SK-N-SH treated with all-trans-retinoic acid at 6 μM for 48 hours (cell line): ENCODE measurements at regions not wholly inside any gene's neighbourhood (a gene's known extent, or its start where the extent isn't known, plus 50 kb on each side); places are given as distances from the start of the nearest gene placed in this dataset.

Experiments
- ATAC-seq: fragments of 200-7000 bp; cut with Tn5 transposase; 3 replicates; pipeline ENCODE4 v1.9.1; 2020; ENCODE audit warnings: mild to moderate bottlenecking, moderate library complexity
- ARNTL ChIP-seq: fragments of 450-650 bp; formaldehyde crosslinking; IDR thresholded peaks from 2 replicates; pipeline ENCODE4 v1.5.0; 2020; ENCODE audit warnings: low read depth, mild to moderate bottlenecking, moderate library complexity, borderline replicate concordance
- BACH2 ChIP-seq: fragments of 250-450 bp; sonication (Bioruptor Pico); IDR thresholded peaks from 2 replicates; pipeline ENCODE4 v1.9.0; 2021; ENCODE audit warnings: mild to moderate bottlenecking, borderline replicate concordance
- CREB5 ChIP-seq: fragments of 250-450 bp; sonication (Bioruptor Pico); IDR thresholded peaks from 2 replicates; pipeline ENCODE4 v1.5.1; 2020; ENCODE audit warnings: low read depth, mild to moderate bottlenecking, moderate library complexity
- CSDC2 ChIP-seq: fragments of 250-450 bp; sonication (Bioruptor Pico); IDR thresholded peaks from 2 replicates; pipeline ENCODE4 v1.5.0; 2020; ENCODE audit warnings: mild to moderate bottlenecking, moderate library complexity
- ESRRG ChIP-seq: fragments of 250-450 bp; sonication (Bioruptor Pico); IDR thresholded peaks from 2 replicates; pipeline ENCODE4 v1.6.1; 2021; ENCODE audit warnings: mild to moderate bottlenecking
- GLIS3 ChIP-seq: fragments of 250-450 bp; sonication (Bioruptor Pico); IDR thresholded peaks from 2 replicates; pipeline ENCODE4 v1.5.0; 2020; ENCODE audit warnings: mild to moderate bottlenecking, moderate library complexity
- ISL1 ChIP-seq: fragments of 250-450 bp; sonication (Bioruptor Pico); IDR thresholded peaks from 2 replicates; pipeline ENCODE4 v2.1.2; 2022; ENCODE audit warnings: mild to moderate bottlenecking, moderate library complexity
- OSR1 ChIP-seq: fragments of 250-450 bp; sonication (Bioruptor Pico); IDR thresholded peaks from 2 replicates; pipeline ENCODE4 v1.8.0; 2022; ENCODE audit warnings: moderate library complexity, mild to moderate bottlenecking, inconsistent platforms
- POU6F1 ChIP-seq: fragments of 250-450 bp; sonication (Bioruptor Pico); IDR thresholded peaks from 2 replicates; pipeline ENCODE4 v1.8.0; 2021; ENCODE audit warnings: low read depth, mild to moderate bottlenecking, moderate library complexity, borderline replicate concordance
- PPARA ChIP-seq: fragments of 250-450 bp; sonication (Bioruptor Pico); IDR thresholded peaks from 2 replicates; pipeline ENCODE4 v1.5.0; 2020; ENCODE audit warnings: mild to moderate bottlenecking, borderline replicate concordance
- RARB ChIP-seq: fragments of 250-450 bp; sonication (Bioruptor Pico); IDR thresholded peaks from 2 replicates; pipeline ENCODE4 v1.8.0; 2021; ENCODE audit warnings: mild to moderate bottlenecking, moderate library complexity
- SNAI2 ChIP-seq: fragments of 250-450 bp; sonication (Bioruptor Pico); IDR thresholded peaks from 2 replicates; pipeline ENCODE4 v1.5.0; 2020; ENCODE audit warnings: mild to moderate bottlenecking, moderate library complexity
- TCF4 ChIP-seq: fragments of 250-450 bp; sonication (Bioruptor Pico); IDR thresholded peaks from 2 replicates; pipeline ENCODE4 v1.8.0; 2021; ENCODE audit warnings: mild to moderate bottlenecking, moderate library complexity, borderline replicate concordance
- TOX ChIP-seq: fragments of 250-450 bp; sonication (Bioruptor Pico); IDR thresholded peaks from 2 replicates; pipeline ENCODE4 v1.8.0; 2021; ENCODE audit warnings: mild to moderate bottlenecking, moderate library complexity, borderline replicate concordance
- ZC3H10 ChIP-seq: fragments of 250-450 bp; sonication (Bioruptor Pico); IDR thresholded peaks from 2 replicates; pipeline ENCODE4 v1.5.1; 2021; ENCODE audit warnings: mild to moderate bottlenecking, moderate library complexity
- ZFP3 ChIP-seq: fragments of 250-450 bp; sonication (Bioruptor Pico); IDR thresholded peaks from 2 replicates; pipeline ENCODE4 v1.5.0; 2020; ENCODE audit warnings: mild to moderate bottlenecking, moderate library complexity
- ZFP30 ChIP-seq: fragments of 450-650 bp; formaldehyde crosslinking; IDR thresholded peaks from 2 replicates; pipeline ENCODE4 v1.5.0; 2022; ENCODE audit warnings: mild to moderate bottlenecking, moderate library complexity
- ZNF565 ChIP-seq: fragments of 450-650 bp; formaldehyde crosslinking; conservative IDR thresholded peaks from 2 replicates; pipeline ENCODE4 v1.5.0; 2020; ENCODE audit warnings: low read depth, mild to moderate bottlenecking, moderate library complexity
- ZNF8 ChIP-seq: fragments of 450-650 bp; formaldehyde crosslinking; IDR thresholded peaks from 2 replicates; pipeline ENCODE4 v1.5.0; 2020; ENCODE audit warnings: mild to moderate bottlenecking, moderate library complexity
- TF ChIP-seq, protein P1 (sequence below): fragments of 250-450 bp; sonication (Bioruptor Pico); IDR thresholded peaks from 2 replicates; pipeline ENCODE4 v1.5.1; 2021; ENCODE audit warnings: mild to moderate bottlenecking, moderate library complexity
- TF ChIP-seq, protein P2 (sequence below): fragments of 250-450 bp; sonication (Bioruptor Pico); IDR thresholded peaks from 2 replicates; pipeline ENCODE4 v1.8.0; 2020; ENCODE audit warnings: mild to moderate bottlenecking, moderate library complexity, borderline replicate concordance
- TF ChIP-seq, protein P3 (sequence below): fragments of 250-450 bp; sonication (Bioruptor Pico); IDR thresholded peaks from 2 replicates; pipeline ENCODE4 v1.5.0; 2020; ENCODE audit warnings: mild to moderate bottlenecking, moderate library complexity

GRCh38 chr2:52428224-52428623 is 1339.4 kb upstream of the CHAC2 start:
- no peak for TF ChIP-seq SNAI2 (CRISPR knock-in tag)
- no peak for TF ChIP-seq CREB5 (CRISPR knock-in tag)
- no peak for TF ChIP-seq PPARA (CRISPR knock-in tag)
- no peak for TF ChIP-seq ZC3H10
- TF ChIP-seq ARNTL (CRISPR knock-in tag): no peak
- TF ChIP-seq OSR1: no peak
- no peak for TF ChIP-seq TOX (CRISPR knock-in tag)
- no peak for TF ChIP-seq CSDC2 (CRISPR knock-in tag)
- no peak for TF ChIP-seq ZFP30 (CRISPR knock-in tag)
- TF ChIP-seq, protein P1, sequence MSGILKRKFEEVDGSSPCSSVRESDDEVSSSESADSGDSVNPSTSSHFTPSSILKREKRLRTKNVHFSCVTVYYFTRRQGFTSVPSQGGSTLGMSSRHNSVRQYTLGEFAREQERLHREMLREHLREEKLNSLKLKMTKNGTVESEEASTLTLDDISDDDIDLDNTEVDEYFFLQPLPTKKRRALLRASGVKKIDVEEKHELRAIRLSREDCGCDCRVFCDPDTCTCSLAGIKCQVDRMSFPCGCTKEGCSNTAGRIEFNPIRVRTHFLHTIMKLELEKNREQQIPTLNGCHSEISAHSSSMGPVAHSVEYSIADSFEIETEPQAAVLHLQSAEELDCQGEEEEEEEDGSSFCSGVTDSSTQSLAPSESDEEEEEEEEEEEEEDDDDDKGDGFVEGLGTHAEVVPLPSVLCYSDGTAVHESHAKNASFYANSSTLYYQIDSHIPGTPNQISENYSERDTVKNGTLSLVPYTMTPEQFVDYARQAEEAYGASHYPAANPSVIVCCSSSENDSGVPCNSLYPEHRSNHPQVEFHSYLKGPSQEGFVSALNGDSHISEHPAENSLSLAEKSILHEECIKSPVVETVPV (CRISPR knock-in tag): no peak
- TF ChIP-seq ISL1 (CRISPR knock-in tag): no peak
- TF ChIP-seq RARB (CRISPR knock-in tag): no peak
- no peak for TF ChIP-seq ESRRG
- TF ChIP-seq ZNF8 (CRISPR knock-in tag): no peak
- TF ChIP-seq, protein P2, sequence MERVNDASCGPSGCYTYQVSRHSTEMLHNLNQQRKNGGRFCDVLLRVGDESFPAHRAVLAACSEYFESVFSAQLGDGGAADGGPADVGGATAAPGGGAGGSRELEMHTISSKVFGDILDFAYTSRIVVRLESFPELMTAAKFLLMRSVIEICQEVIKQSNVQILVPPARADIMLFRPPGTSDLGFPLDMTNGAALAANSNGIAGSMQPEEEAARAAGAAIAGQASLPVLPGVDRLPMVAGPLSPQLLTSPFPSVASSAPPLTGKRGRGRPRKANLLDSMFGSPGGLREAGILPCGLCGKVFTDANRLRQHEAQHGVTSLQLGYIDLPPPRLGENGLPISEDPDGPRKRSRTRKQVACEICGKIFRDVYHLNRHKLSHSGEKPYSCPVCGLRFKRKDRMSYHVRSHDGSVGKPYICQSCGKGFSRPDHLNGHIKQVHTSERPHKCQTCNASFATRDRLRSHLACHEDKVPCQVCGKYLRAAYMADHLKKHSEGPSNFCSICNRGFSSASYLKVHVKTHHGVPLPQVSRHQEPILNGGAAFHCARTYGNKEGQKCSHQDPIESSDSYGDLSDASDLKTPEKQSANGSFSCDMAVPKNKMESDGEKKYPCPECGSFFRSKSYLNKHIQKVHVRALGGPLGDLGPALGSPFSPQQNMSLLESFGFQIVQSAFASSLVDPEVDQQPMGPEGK (CRISPR knock-in tag): no peak
- TF ChIP-seq BACH2 (CRISPR knock-in tag): no peak
- no peak for TF ChIP-seq ZNF565 (CRISPR knock-in tag)
- TF ChIP-seq POU6F1 (CRISPR knock-in tag): no peak
- TF ChIP-seq, protein P3, sequence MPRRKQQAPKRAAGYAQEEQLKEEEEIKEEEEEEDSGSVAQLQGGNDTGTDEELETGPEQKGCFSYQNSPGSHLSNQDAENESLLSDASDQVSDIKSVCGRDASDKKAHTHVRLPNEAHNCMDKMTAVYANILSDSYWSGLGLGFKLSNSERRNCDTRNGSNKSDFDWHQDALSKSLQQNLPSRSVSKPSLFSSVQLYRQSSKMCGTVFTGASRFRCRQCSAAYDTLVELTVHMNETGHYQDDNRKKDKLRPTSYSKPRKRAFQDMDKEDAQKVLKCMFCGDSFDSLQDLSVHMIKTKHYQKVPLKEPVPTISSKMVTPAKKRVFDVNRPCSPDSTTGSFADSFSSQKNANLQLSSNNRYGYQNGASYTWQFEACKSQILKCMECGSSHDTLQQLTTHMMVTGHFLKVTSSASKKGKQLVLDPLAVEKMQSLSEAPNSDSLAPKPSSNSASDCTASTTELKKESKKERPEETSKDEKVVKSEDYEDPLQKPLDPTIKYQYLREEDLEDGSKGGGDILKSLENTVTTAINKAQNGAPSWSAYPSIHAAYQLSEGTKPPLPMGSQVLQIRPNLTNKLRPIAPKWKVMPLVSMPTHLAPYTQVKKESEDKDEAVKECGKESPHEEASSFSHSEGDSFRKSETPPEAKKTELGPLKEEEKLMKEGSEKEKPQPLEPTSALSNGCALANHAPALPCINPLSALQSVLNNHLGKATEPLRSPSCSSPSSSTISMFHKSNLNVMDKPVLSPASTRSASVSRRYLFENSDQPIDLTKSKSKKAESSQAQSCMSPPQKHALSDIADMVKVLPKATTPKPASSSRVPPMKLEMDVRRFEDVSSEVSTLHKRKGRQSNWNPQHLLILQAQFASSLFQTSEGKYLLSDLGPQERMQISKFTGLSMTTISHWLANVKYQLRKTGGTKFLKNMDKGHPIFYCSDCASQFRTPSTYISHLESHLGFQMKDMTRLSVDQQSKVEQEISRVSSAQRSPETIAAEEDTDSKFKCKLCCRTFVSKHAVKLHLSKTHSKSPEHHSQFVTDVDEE (CRISPR knock-in tag): no peak
- TF ChIP-seq TCF4 (CRISPR knock-in tag): no peak
- TF ChIP-seq, all 23 proteins: peak for 0
- no peak for ATAC-seq

- ATAC-seq: no peak
- TF ChIP-seq GLIS3 (no peak), ZNF565 (CRISPR knock-in tag) (no peak), BACH2 (CRISPR knock-in tag) (no peak), ISL1 (CRISPR knock-in tag) (no peak), CREB5 (CRISPR knock-in tag) (no peak), ESRRG (no peak), ZFP30 (CRISPR knock-in tag) (no peak), ZFP3 (CRISPR knock-in tag) (no peak), CSDC2 (CRISPR knock-in tag) (no peak), TCF4 (CRISPR knock-in tag) (no peak), ZNF8 (CRISPR knock-in tag) (no peak), ZC3H10 (no peak), OSR1 (no peak), ARNTL (CRISPR knock-in tag) (no peak)
- TF ChIP-seq, protein P1 (CRISPR knock-in tag): no peak
- TF ChIP-seq, protein P3 (CRISPR knock-in tag): no peak
These were observed 1343.9 kb upstream of the CHAC2 start for GRCh38 chr2:52423655-52424054.
